ENCODE measurements at regions not wholly inside any gene's neighbourhood (a gene's known extent, or its start where the extent isn't known, plus 50 kb on each side); places are given as distances from the start of the nearest gene placed in this dataset.

- TF ChIP-seq DPF2 (IDR thresholded peaks at IDR 0.05): no peak
- no peak for TF ChIP-seq IRF3 (IDR thresholded peaks at IDR 0.05)
- TF ChIP-seq NFYB (IDR thresholded peaks at IDR 0.05; ENCODE audit: insufficient read depth, low read depth, low read length): no peak
- TF ChIP-seq MEF2A (IDR thresholded peaks at IDR 0.05; ENCODE audit: insufficient read depth, low read depth, low read length): no peak
- no peak for TF ChIP-seq NKRF (conservative IDR thresholded peaks at IDR 0.05)
- no peak for TF ChIP-seq ASH2L (IDR thresholded peaks at IDR 0.05; ENCODE audit: borderline replicate concordance, low read depth)
- no peak for TF ChIP-seq ZNF384 (IDR thresholded peaks at IDR 0.05; ENCODE audit: borderline replicate concordance, low read depth, low read length)
- TF ChIP-seq CHD4 (IDR thresholded peaks at IDR 0.05): no peak
- no peak for TF ChIP-seq EGR1 (IDR thresholded peaks at IDR 0.05; ENCODE audit: borderline replicate concordance in 1 of 2, low read depth in 2 of 2, low read length in 2 of 2)
- TF ChIP-seq ATF3 (IDR thresholded peaks at IDR 0.05; ENCODE audit: borderline replicate concordance, extremely low read depth, low read depth, low read length): no peak
- no peak for TF ChIP-seq ESRRA (IDR thresholded peaks at IDR 0.05; ENCODE audit: low read length)
- no peak for TF ChIP-seq BCLAF1 (IDR thresholded peaks at IDR 0.05)
- no peak for TF ChIP-seq MEF2B (IDR thresholded peaks at IDR 0.05; ENCODE audit: partially characterized antibody, poor library complexity, severe bottlenecking)
- TF ChIP-seq BMI1 (IDR thresholded peaks at IDR 0.05; ENCODE audit: borderline replicate concordance): no peak
- TF ChIP-seq SUZ12 (IDR thresholded peaks at IDR 0.05; ENCODE audit: unreplicated experiment): no peak
- H2AFZ ChIP-seq (ENCODE audit: control insufficient read depth, low read depth, low read length): no peak overlapping the region
- WGBS (ENCODE audit: insufficient coverage, insufficient replicate concordance, low lambda C conversion rate, missing lambda C conversion rate): 20% methylated on average over 3 of the region's 3 CpGs
- H3K9ac ChIP-seq (ENCODE audit: control insufficient read depth, insufficient read depth, low read length): no peak overlapping the region
- in situ Hi-C loops (cut with MboI) (no loop called here), intact Hi-C loops (cut with micrococcal nuclease; ENCODE audit: unreplicated experiment) (no loop called here)
- POLR2A ChIA-PET: interaction anchor here (0.6 kb wide), 1 partner anchor 14 kb away, joined by 3 read pairs; no protein-coding TSS in a partner anchor
- H3K4me2 ChIP-seq (ENCODE audit: control insufficient read depth, insufficient read depth): no peak overlapping the region
- RAD21 ChIA-PET (ENCODE audit: unreplicated experiment): no interaction called here
- no peaks in the 10 kb centered on the region for H3K27me3 ChIP-seq (replicated peaks in 1 of 2; ENCODE audit: control insufficient read depth in 2 of 2, insufficient read depth in 2 of 2, low read length in 1 of 2)
- CTCF ChIA-PET: interaction anchor here (0.9 kb wide), 1 partner anchor 25 kb away, joined by 3 read pairs; no protein-coding TSS in a partner anchor
- DNase-seq (ENCODE audit: low read depth, low spot score) (no peak), FAIRE-seq (no peak), ATAC-seq (no peak)
- H3K27ac ChIP-seq (ENCODE audit: control insufficient read depth, insufficient read depth): no peak overlapping the region
- no peaks in the 10 kb centered on the region for H4K20me1 ChIP-seq (ENCODE audit: control insufficient read depth, insufficient read depth)
- H3K4me1 ChIP-seq (ENCODE audit: control insufficient read depth, insufficient read depth, low read length): no peaks in the 10 kb centered on the region
- H3K9me3 ChIP-seq (replicated peaks; ENCODE audit: control insufficient read depth, insufficient read depth, low read length): no peaks in the 10 kb centered on the region
- no peak overlapping the region for H3K4me3 ChIP-seq
- no TSS peak for BruUV-seq (replicated peaks)
- no peaks in the 10 kb centered on the region for H3K79me2 ChIP-seq (ENCODE audit: control insufficient read depth, insufficient read depth, low read length)
- no peaks in the 10 kb centered on the region for H3K36me3 ChIP-seq (ENCODE audit: control insufficient read depth in 2 of 2, insufficient read depth in 2 of 2, low read length in 1 of 2)
- SMC1A ChIA-PET (ENCODE audit: uncharacterized antibody, unreplicated experiment): no interaction called here
Measured at GRCh38 chr10:10164848-10165247, 852.8 kb upstream of the CELF2 start.
